ENCODE measurements at regions not wholly inside any gene's neighbourhood (a gene's known extent, or its start where the extent isn't known, plus 50 kb on each side); places are given as distances from the start of the nearest gene placed in this dataset.

- TF ChIP-seq CTCF (IDR thresholded peaks at IDR 0.05; ENCODE audit: insufficient read depth, low read depth, low read length) (no peak), EZH2 (IDR thresholded peaks at IDR 0.05; ENCODE audit: insufficient read depth, low read length) (no peak)
Observed at GRCh38 chrX:5307416-5307815, 921.3 kb downstream of the NLGN4X start.

All from astrocyte (in vitro differentiated cells and primary cell).